CD4-positive, alpha-beta T cell (primary cell): ENCODE measurements at regions not wholly inside any gene's neighbourhood (a gene's known extent, or its start where the extent isn't known, plus 50 kb on each side); places are given as distances from the start of the nearest gene placed in this dataset.

ENCODE experiments used
- ATAC-seq: fragments of 200-7000 bp; cut with Tn5 transposase; one replicate; pipeline ENCODE4 v1.10.0; 2022; ENCODE audit warnings: mild to moderate bottlenecking; ENCODE audit not compliant: poor library complexity
- CTCF ChIA-PET: fragments of 350-600 bp; sonication (Branson Sonifier 250); formaldehyde crosslinking; loops from one replicate; lab custom pipeline; 2021; ENCODE audit warnings: antibody characterized with exemption, inconsistent platforms; lab: Charles Lee
- POLR2A ChIA-PET: fragments of 350-600 bp; sonication (Branson Sonifier 250); formaldehyde crosslinking; loops from one replicate; lab custom pipeline; 2021; ENCODE audit warnings: antibody characterized with exemption, inconsistent platforms; lab: Charles Lee
- DNase-seq, 14 experiments: peaks; one replicate each; pipeline ENCODE4 v3.0.0-alpha.2; 2013 to 2020; ENCODE audit warnings: mixed read lengths in 2 of 14
- H3K27ac ChIP-seq, 2 donors: one replicate each; pipeline versions ENCODE4 v1.5.1 to v1.7.0; 2013; ENCODE audit warnings: low read length in 2 of 2, low read depth in 1 of 2, mild to moderate bottlenecking in 1 of 2
- H3K27me3 ChIP-seq, 2 experiments: 1 replicate in 1 of 2; 2 replicates in 1 of 2; pipeline versions ENCODE4 v1.6.1 to v1.7.0; 2013; ENCODE audit warnings: low read length in 2 of 2, control low read depth in 1 of 2, mild to moderate bottlenecking in 1 of 2, moderate library complexity in 1 of 2; ENCODE audit not compliant: insufficient read depth in 2 of 2, control insufficient read depth in 1 of 2
- H3K36me3 ChIP-seq: one replicate; pipeline ENCODE4 v1.6.1; 2013; ENCODE audit warnings: low read length, control low read depth; ENCODE audit not compliant: insufficient read depth
- H3K4me1 ChIP-seq: one replicate; pipeline ENCODE4 v1.6.1; 2013; ENCODE audit warnings: low read length, control low read depth; ENCODE audit not compliant: insufficient read depth
- H3K4me3 ChIP-seq: one replicate; pipeline ENCODE4 v1.5.1; 2013; ENCODE audit warnings: mild to moderate bottlenecking, low read length, moderate library complexity
- H3K9me3 ChIP-seq, 2 experiments: 1 replicate in 1 of 2; 2 replicates in 1 of 2; pipeline versions ENCODE4 v1.6.1 to v1.7.0; 2013; ENCODE audit warnings: low read length in 2 of 2, mild to moderate bottlenecking in 2 of 2, control low read depth in 1 of 2, moderate library complexity in 1 of 2; ENCODE audit not compliant: control insufficient read depth in 1 of 2, insufficient read depth in 1 of 2
- H3K27ac Mint-ChIP-seq: one replicate; pipeline ENCODE4 v1.8.0; 2020; ENCODE audit warnings: mixed read lengths
- H3K27me3 Mint-ChIP-seq: one replicate; pipeline ENCODE4 v1.8.0; 2021; ENCODE audit warnings: mixed read lengths
- H3K36me3 Mint-ChIP-seq: one replicate; pipeline ENCODE4 v1.8.0; 2021; ENCODE audit warnings: low read depth, mixed read lengths
- H3K4me1 Mint-ChIP-seq: one replicate; pipeline ENCODE4 v1.8.0; 2021; ENCODE audit warnings: low read depth, mixed read lengths
- H3K4me3 Mint-ChIP-seq: one replicate; pipeline ENCODE4 v1.8.0; 2020; ENCODE audit warnings: mild to moderate bottlenecking, mixed read lengths
- H3K9me3 Mint-ChIP-seq: one replicate; pipeline ENCODE4 v1.8.0; 2020; ENCODE audit warnings: mixed read lengths
- CTCF ChIP-seq: fragments of 200-600 bp; IDR thresholded peaks from one replicate; pipeline ENCODE4 v1.8.0; 2022; ENCODE audit warnings: antibody characterized with exemption, mild to moderate bottlenecking
- intact Hi-C, 2 experiments: fragments of 100-400 bp; cut with DNase I in 1 of 2; cut with micrococcal nuclease in 1 of 2; formaldehyde crosslinking; loops; one replicate each; pipeline versions ENCODE4 v1.15.1 to v1.9.0; 2023 to 2025; cut with DNase I, micrococcal nuclease

GRCh38 chr11:110892741-110893285, 180.6 kb upstream of the ARHGAP20 start:
- no peak for ATAC-seq
- H3K27me3 ChIP-seq, result no peaks in the 10 kb centered on the region
- Mint-ChIP-seq H3K36me3 (no peaks in the 10 kb centered on the region), H3K27ac (no peak overlapping the region), H3K4me3 (no peak overlapping the region), H3K27me3 (no peaks in the 10 kb centered on the region), H3K4me1 (no peaks in the 10 kb centered on the region), H3K9me3 (no peaks in the 10 kb centered on the region)
- intact Hi-C loops, result no loop called here
- ChIA-PET POLR2A (no interaction called here), CTCF (no interaction called here)
- no peaks in the 10 kb centered on the region for H3K9me3 ChIP-seq
- no peaks in the 10 kb centered on the region for H3K36me3 ChIP-seq
- no peak overlapping the region for H3K27ac ChIP-seq
- DNase-seq, result no peak
- no peaks in the 10 kb centered on the region for H3K4me1 ChIP-seq
- H3K4me3 ChIP-seq, result no peak overlapping the region
- TF ChIP-seq CTCF, result no peak

- H3K4me1 Mint-ChIP-seq, result no peaks in the 10 kb centered on the region
- no peaks in the 10 kb centered on the region for H3K36me3 Mint-ChIP-seq
- H3K4me3 Mint-ChIP-seq, result no peak overlapping the region
- ATAC-seq, result no peak
- DNase-seq, result no peak
- no peaks in the 10 kb centered on the region for H3K27me3 ChIP-seq
- no peak for TF ChIP-seq CTCF
- no peaks in the 10 kb centered on the region for H3K9me3 ChIP-seq
- intact Hi-C loops, result no loop called here
- no peak overlapping the region for H3K27ac Mint-ChIP-seq
- ChIA-PET POLR2A (no interaction called here), CTCF (no interaction called here)
- H3K36me3 ChIP-seq, result no peaks in the 10 kb centered on the region
- no peaks in the 10 kb centered on the region for H3K9me3 Mint-ChIP-seq
- no peak overlapping the region for H3K4me3 ChIP-seq
- no peaks in the 10 kb centered on the region for H3K4me1 ChIP-seq
- H3K27me3 Mint-ChIP-seq, result no peaks in the 10 kb centered on the region
- H3K27ac ChIP-seq, result no peak overlapping the region
Measured at GRCh38 chr11:110891411-110891810, 179.2 kb upstream of the ARHGAP20 start.

DNA sequence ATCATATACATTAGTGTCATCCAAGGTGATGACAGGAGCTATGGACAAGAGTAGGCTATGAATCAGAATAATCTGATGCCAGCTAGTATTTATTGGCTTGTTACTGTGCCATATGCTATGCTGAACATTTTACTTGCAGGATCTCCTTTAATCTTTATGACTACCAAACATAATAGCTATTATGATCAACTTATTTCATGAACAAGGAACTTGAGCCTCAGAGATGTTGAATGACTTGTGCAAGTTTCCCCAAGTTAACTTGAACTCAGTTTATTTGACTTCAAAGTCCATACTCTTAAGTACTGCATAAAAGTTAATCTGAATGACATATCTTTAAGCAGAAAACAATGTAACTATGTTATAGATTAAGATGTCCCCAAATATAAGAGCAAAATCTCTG, 178.8 kb upstream of the ARHGAP20 start:
- DNase-seq (no peak), ATAC-seq (no peak)
- Histone ChIP-seq H3K4me3 (no peak overlapping the region), H3K27me3 (no peaks in the 10 kb centered on the region), H3K9me3 (no peaks in the 10 kb centered on the region), H3K4me1 (no peaks in the 10 kb centered on the region), H3K27ac (no peak overlapping the region), H3K36me3 (no peaks in the 10 kb centered on the region)
- ChIA-PET POLR2A (no interaction called here), CTCF (no interaction called here)
- no peak overlapping the region for H3K4me3 Mint-ChIP-seq
- H3K27ac Mint-ChIP-seq, result no peak overlapping the region
- intact Hi-C loops, result no loop called here
- H3K9me3 Mint-ChIP-seq, result no peaks in the 10 kb centered on the region
- H3K36me3 Mint-ChIP-seq, result no peaks in the 10 kb centered on the region
- no peak for TF ChIP-seq CTCF
- no peaks in the 10 kb centered on the region for H3K27me3 Mint-ChIP-seq
- no peaks in the 10 kb centered on the region for H3K4me1 Mint-ChIP-seq
